ENCODE measurements at regions not wholly inside any gene's neighbourhood (a gene's known extent, or its start where the extent isn't known, plus 50 kb on each side); places are given as distances from the start of the nearest gene placed in this dataset.

GRCh38 chr13:80105350-80105749 lies 235.6 kb downstream of the SPRY2 start:
- no peak overlapping the region for H3K27ac Mint-ChIP-seq (ENCODE audit: low read depth)

GRCh38 chr13:80101040-80101439 lies 239.9 kb downstream of the SPRY2 start:
- ATAC-seq (replicated peaks; ENCODE audit: extremely low read depth, poor library complexity, severe bottlenecking) (no peak), DNase-seq (ENCODE audit: low spot score in 2 of 2) (no peak)
- Mint-ChIP-seq H3K4me1 (no peaks in the 10 kb centered on the region), H3K4me3 (no peak overlapping the region), H3K36me3 (ENCODE audit: insufficient read depth) (no peaks in the 10 kb centered on the region), H3K27ac (ENCODE audit: low read depth) (no peak overlapping the region), H3K27me3 (no peaks in the 10 kb centered on the region), H3K9me3 (no peaks in the 10 kb centered on the region)

More at GRCh38 chr13:80105350-80105749, 235.6 kb downstream of the SPRY2 start:
- no peaks in the 10 kb centered on the region for H3K4me1 Mint-ChIP-seq
- H3K9me3 Mint-ChIP-seq, result peaks cover 6% of the 10 kb centered on the region
- no peaks in the 10 kb centered on the region for H3K36me3 Mint-ChIP-seq (ENCODE audit: insufficient read depth)
- no peaks in the 10 kb centered on the region for H3K27me3 Mint-ChIP-seq
- ATAC-seq (replicated peaks; ENCODE audit: extremely low read depth, poor library complexity, severe bottlenecking) (no peak), DNase-seq (ENCODE audit: low spot score in 2 of 2) (no peak)
- no peak overlapping the region for H3K4me3 Mint-ChIP-seq

- H3K27me3 Mint-ChIP-seq, result no peaks in the 10 kb centered on the region
- no peak overlapping the region for H3K27ac Mint-ChIP-seq (ENCODE audit: low read depth)
- no peaks in the 10 kb centered on the region for H3K4me1 Mint-ChIP-seq
- H3K4me3 Mint-ChIP-seq, result no peak overlapping the region
- DNase-seq (ENCODE audit: low spot score in 2 of 2) (no peak), ATAC-seq (replicated peaks; ENCODE audit: extremely low read depth, poor library complexity, severe bottlenecking) (no peak)
- H3K36me3 Mint-ChIP-seq (ENCODE audit: insufficient read depth), result no peaks in the 10 kb centered on the region
- H3K9me3 Mint-ChIP-seq, result no peaks in the 10 kb centered on the region
These were observed 240.3 kb downstream of the SPRY2 start for GRCh38 chr13:80100636-80101035.

GRCh38 chr13:80097561-80097960 lies 243.4 kb downstream of the SPRY2 start:
- no peak for ATAC-seq (replicated peaks; ENCODE audit: extremely low read depth, poor library complexity, severe bottlenecking)
- Mint-ChIP-seq H3K4me1 (no peaks in the 10 kb centered on the region), H3K27ac (ENCODE audit: low read depth) (no peak overlapping the region), H3K9me3 (no peaks in the 10 kb centered on the region), H3K27me3 (no peaks in the 10 kb centered on the region), H3K36me3 (ENCODE audit: insufficient read depth) (no peaks in the 10 kb centered on the region), H3K4me3 (no peak overlapping the region)
- no peak for DNase-seq (ENCODE audit: low spot score in 2 of 2)

- Mint-ChIP-seq H3K4me1 (no peaks in the 10 kb centered on the region), H3K9me3 (no peaks in the 10 kb centered on the region)
- no peak for DNase-seq (ENCODE audit: low spot score in 2 of 2)
These were observed 244.5 kb downstream of the SPRY2 start for GRCh38 chr13:80096383-80096782.

GRCh38 chr13:80094526-80094925 lies 246.4 kb downstream of the SPRY2 start:
- Mint-ChIP-seq H3K27ac (ENCODE audit: low read depth) (no peak overlapping the region), H3K36me3 (ENCODE audit: insufficient read depth) (no peaks in the 10 kb centered on the region), H3K4me1 (no peaks in the 10 kb centered on the region), H3K27me3 (no peaks in the 10 kb centered on the region), H3K9me3 (peaks cover 5% of the 10 kb centered on the region), H3K4me3 (no peak overlapping the region)
- DNase-seq (ENCODE audit: low spot score in 2 of 2) (no peak), ATAC-seq (replicated peaks; ENCODE audit: extremely low read depth, poor library complexity, severe bottlenecking) (no peak)

More at GRCh38 chr13:80096383-80096782, 244.5 kb downstream of the SPRY2 start:
- no peak overlapping the region for H3K27ac Mint-ChIP-seq (ENCODE audit: low read depth)
- no peak overlapping the region for H3K4me3 Mint-ChIP-seq
- no peak for ATAC-seq (replicated peaks; ENCODE audit: extremely low read depth, poor library complexity, severe bottlenecking)
- no peaks in the 10 kb centered on the region for H3K36me3 Mint-ChIP-seq (ENCODE audit: insufficient read depth)
- H3K27me3 Mint-ChIP-seq, result no peaks in the 10 kb centered on the region

- H3K9me3 Mint-ChIP-seq, result peaks cover 5% of the 10 kb centered on the region
These were observed 247.0 kb downstream of the SPRY2 start for GRCh38 chr13:80093888-80094287.

GRCh38 chr13:80086304-80086721 lies 254.6 kb downstream of the SPRY2 start:
- Mint-ChIP-seq H3K36me3 (ENCODE audit: insufficient read depth) (peaks cover 1% of the 10 kb centered on the region), H3K4me1 (no peaks in the 10 kb centered on the region), H3K27ac (ENCODE audit: low read depth) (no peak overlapping the region), H3K4me3 (no peak overlapping the region), H3K27me3 (no peaks in the 10 kb centered on the region), H3K9me3 (peaks cover 5% of the 10 kb centered on the region)
- no peak for DNase-seq (ENCODE audit: low spot score in 2 of 2)
- ATAC-seq (replicated peaks; ENCODE audit: extremely low read depth, poor library complexity, severe bottlenecking), result no peak

More at GRCh38 chr13:80093888-80094287, 247.0 kb downstream of the SPRY2 start:
- H3K4me3 Mint-ChIP-seq, result no peak overlapping the region
- H3K27me3 Mint-ChIP-seq, result no peaks in the 10 kb centered on the region
- no peaks in the 10 kb centered on the region for H3K4me1 Mint-ChIP-seq
- no peak overlapping the region for H3K27ac Mint-ChIP-seq (ENCODE audit: low read depth)
- ATAC-seq (replicated peaks; ENCODE audit: extremely low read depth, poor library complexity, severe bottlenecking), result no peak
- no peak for DNase-seq (ENCODE audit: low spot score in 2 of 2)
- no peaks in the 10 kb centered on the region for H3K36me3 Mint-ChIP-seq (ENCODE audit: insufficient read depth)

GRCh38 chr13:80083853-80084676 lies 256.9 kb downstream of the SPRY2 start:
- Mint-ChIP-seq H3K27ac (ENCODE audit: low read depth) (no peak overlapping the region), H3K36me3 (ENCODE audit: insufficient read depth) (peaks cover 1% of the 10 kb centered on the region), H3K4me3 (no peak overlapping the region), H3K9me3 (no peaks in the 10 kb centered on the region), H3K4me1 (no peaks in the 10 kb centered on the region), H3K27me3 (no peaks in the 10 kb centered on the region)
- DNase-seq (ENCODE audit: low spot score in 2 of 2) (no peak), ATAC-seq (replicated peaks; ENCODE audit: extremely low read depth, poor library complexity, severe bottlenecking) (no peak)

- Mint-ChIP-seq H3K27ac (ENCODE audit: low read depth) (no peak overlapping the region), H3K4me3 (no peak overlapping the region), H3K36me3 (ENCODE audit: insufficient read depth) (no peaks in the 10 kb centered on the region), H3K9me3 (no peaks in the 10 kb centered on the region), H3K27me3 (no peaks in the 10 kb centered on the region), H3K4me1 (no peaks in the 10 kb centered on the region)
- DNase-seq (ENCODE audit: low spot score in 2 of 2), result no peak
- ATAC-seq (replicated peaks; ENCODE audit: extremely low read depth, poor library complexity, severe bottlenecking), result no peak
These were observed 257.7 kb downstream of the SPRY2 start for GRCh38 chr13:80083081-80083852.

GRCh38 chr13:80082396-80083080 lies 258.4 kb downstream of the SPRY2 start:
- H3K9me3 Mint-ChIP-seq, result no peaks in the 10 kb centered on the region
- ATAC-seq (replicated peaks; ENCODE audit: extremely low read depth, poor library complexity, severe bottlenecking), result no peak
- H3K4me3 Mint-ChIP-seq, result no peak overlapping the region
- H3K27me3 Mint-ChIP-seq, result no peaks in the 10 kb centered on the region
- no peaks in the 10 kb centered on the region for H3K36me3 Mint-ChIP-seq (ENCODE audit: insufficient read depth)
- no peak for DNase-seq (ENCODE audit: low spot score in 2 of 2)
- H3K4me1 Mint-ChIP-seq, result no peaks in the 10 kb centered on the region
- H3K27ac Mint-ChIP-seq (ENCODE audit: low read depth), result no peak overlapping the region

GRCh38 chr13:80074811-80075210 lies 266.1 kb downstream of the SPRY2 start:
- Mint-ChIP-seq H3K27me3 (no peaks in the 10 kb centered on the region), H3K9me3 (no peaks in the 10 kb centered on the region), H3K27ac (ENCODE audit: low read depth) (no peak overlapping the region), H3K36me3 (ENCODE audit: insufficient read depth) (no peaks in the 10 kb centered on the region), H3K4me1 (no peaks in the 10 kb centered on the region), H3K4me3 (no peak overlapping the region)
- no peak for ATAC-seq (replicated peaks; ENCODE audit: extremely low read depth, poor library complexity, severe bottlenecking)
- no peak for DNase-seq (ENCODE audit: low spot score in 2 of 2)

All from central memory CD8-positive, alpha-beta T cell (primary cell).